ENCODE measurements at regions not wholly inside any gene's neighbourhood (a gene's known extent, or its start where the extent isn't known, plus 50 kb on each side); places are given as distances from the start of the nearest gene placed in this dataset.

DNA sequence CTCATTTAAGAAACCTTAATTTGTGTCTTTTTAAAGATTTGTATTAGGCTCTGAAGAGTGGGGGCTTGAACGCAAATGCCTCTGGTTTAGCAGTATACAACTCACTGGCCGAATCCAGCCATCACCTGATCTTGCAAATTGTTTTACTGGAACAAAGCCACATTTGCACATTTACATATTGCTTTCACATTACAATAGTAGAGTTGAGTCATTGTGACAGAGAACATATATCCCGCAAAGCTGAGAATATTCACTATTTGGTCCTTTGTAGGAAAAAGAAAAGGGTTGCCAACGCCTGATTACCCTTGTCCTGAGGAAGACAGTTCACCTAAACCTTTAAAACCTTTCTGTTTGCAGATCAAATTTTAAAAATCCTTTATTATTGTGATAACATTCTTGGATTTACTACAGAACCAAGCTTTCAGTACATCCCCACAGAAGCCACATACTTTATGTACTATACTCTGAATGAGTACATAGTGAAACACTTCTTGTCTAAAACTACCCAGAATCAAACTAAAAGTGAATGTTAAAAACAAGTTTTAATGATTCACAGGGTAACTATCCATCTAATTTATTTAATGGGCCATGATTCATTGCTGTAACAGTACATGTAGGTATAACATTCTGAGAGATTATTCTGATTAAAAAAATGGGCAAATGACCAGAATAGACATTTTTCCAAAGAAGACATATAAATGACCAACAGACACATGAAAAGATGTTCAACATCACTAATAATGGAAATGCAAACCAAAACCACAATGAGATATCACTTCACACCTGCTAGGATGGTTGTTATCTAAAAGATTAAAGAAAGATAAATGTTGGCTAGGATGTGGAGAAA, 161.0 kb downstream of the SLC25A46 start:
- Histone ChIP-seq H3K36me3 (ENCODE audit: control insufficient read depth in 2 of 2, extremely low read depth in 1 of 2, insufficient read depth in 2 of 2, low read length in 2 of 2) (no peaks in the 10 kb centered on the region), H3K9me1 (ENCODE audit: control insufficient read depth, extremely low read depth, insufficient read depth, low read length) (no peaks in the 10 kb centered on the region), H3K4me3 (ENCODE audit: control insufficient read depth in 2 of 3, extremely low read depth in 1 of 3, insufficient read depth in 2 of 3, low read depth in 1 of 3, low read length in 3 of 3) (no peak overlapping the region), H3K4me1 (ENCODE audit: control insufficient read depth, extremely low read depth, insufficient read depth, low read length) (peaks cover 23% of the 10 kb centered on the region), H3K9ac (ENCODE audit: control insufficient read depth, extremely low read depth, insufficient read depth, low read length) (peak overlapping the region; percentile 30), H3K79me2 (ENCODE audit: control insufficient read depth, insufficient read depth, low read length) (no peaks in the 10 kb centered on the region), H3K4me2 (ENCODE audit: control insufficient read depth, extremely low read depth, insufficient read depth, low read depth, low read length) (peak overlapping the region; percentile 74), H3K27ac (ENCODE audit: control insufficient read depth, insufficient read depth, low read length) (peak overlapping the region; percentile 77), H3K9me3 (ENCODE audit: control insufficient read depth, low read depth, low read length) (no peaks in the 10 kb centered on the region), H3K27me3 (ENCODE audit: control insufficient read depth, extremely low read depth, insufficient read depth, low read length) (no peaks in the 10 kb centered on the region), H2AFZ (ENCODE audit: control insufficient read depth, low read length) (no peak overlapping the region), H4K20me1 (ENCODE audit: control insufficient read depth, extremely low read depth, insufficient read depth, low read length) (no peaks in the 10 kb centered on the region)
- FAIRE-seq: peak; percentile 52
- peak; percentile 33 for DNase-seq (ENCODE audit: low read depth, low spot score)
- TF ChIP-seq, protein P1, sequence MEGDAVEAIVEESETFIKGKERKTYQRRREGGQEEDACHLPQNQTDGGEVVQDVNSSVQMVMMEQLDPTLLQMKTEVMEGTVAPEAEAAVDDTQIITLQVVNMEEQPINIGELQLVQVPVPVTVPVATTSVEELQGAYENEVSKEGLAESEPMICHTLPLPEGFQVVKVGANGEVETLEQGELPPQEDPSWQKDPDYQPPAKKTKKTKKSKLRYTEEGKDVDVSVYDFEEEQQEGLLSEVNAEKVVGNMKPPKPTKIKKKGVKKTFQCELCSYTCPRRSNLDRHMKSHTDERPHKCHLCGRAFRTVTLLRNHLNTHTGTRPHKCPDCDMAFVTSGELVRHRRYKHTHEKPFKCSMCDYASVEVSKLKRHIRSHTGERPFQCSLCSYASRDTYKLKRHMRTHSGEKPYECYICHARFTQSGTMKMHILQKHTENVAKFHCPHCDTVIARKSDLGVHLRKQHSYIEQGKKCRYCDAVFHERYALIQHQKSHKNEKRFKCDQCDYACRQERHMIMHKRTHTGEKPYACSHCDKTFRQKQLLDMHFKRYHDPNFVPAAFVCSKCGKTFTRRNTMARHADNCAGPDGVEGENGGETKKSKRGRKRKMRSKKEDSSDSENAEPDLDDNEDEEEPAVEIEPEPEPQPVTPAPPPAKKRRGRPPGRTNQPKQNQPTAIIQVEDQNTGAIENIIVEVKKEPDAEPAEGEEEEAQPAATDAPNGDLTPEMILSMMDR (optimal IDR thresholded peaks at IDR 0.05 in 1 of 3, IDR thresholded peaks at IDR 0.05 in 1 of 3, conservative IDR thresholded peaks at IDR 0.05 in 1 of 3; ENCODE audit: extremely low read depth in 1 of 3, insufficient read depth in 2 of 3, low read length in 3 of 3): no peak
- TF ChIP-seq EZH2 (IDR thresholded peaks at IDR 0.05; ENCODE audit: low read length): no peak
- dilution Hi-C loops (cut with MboI; ENCODE audit: extremely low pct_ligation_motif_present, low sequenced_read_pairs): no loop called here

DNA sequence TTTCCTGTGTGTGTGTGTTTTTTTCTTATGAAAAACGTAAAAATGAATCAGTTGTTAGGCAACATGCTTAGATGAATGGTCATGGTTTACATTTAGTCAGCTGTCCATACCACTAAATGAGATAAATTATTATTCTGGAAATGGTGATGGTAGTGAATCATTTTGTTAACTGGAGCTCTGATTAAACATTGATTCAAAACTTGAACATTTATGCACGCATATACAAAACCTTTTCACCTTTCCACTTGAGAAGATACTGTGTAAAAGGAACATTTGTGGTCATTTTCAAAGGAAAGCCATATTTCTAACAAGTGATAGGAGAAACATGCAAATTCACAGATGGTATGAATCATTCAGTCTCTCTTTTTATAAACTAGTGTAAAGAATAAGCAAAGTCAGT, 162.0 kb downstream of the SLC25A46 start:
- H4K20me1 ChIP-seq (ENCODE audit: control insufficient read depth, extremely low read depth, insufficient read depth, low read length): no peaks in the 10 kb centered on the region
- no peak overlapping the region for H3K4me3 ChIP-seq (ENCODE audit: control insufficient read depth in 2 of 3, extremely low read depth in 1 of 3, insufficient read depth in 2 of 3, low read depth in 1 of 3, low read length in 3 of 3)
- peak overlapping the region; percentile 74 for H3K4me2 ChIP-seq (ENCODE audit: control insufficient read depth, extremely low read depth, insufficient read depth, low read depth, low read length)
- H2AFZ ChIP-seq (ENCODE audit: control insufficient read depth, low read length): no peak overlapping the region
- no peaks in the 10 kb centered on the region for H3K36me3 ChIP-seq (ENCODE audit: control insufficient read depth in 2 of 2, extremely low read depth in 1 of 2, insufficient read depth in 2 of 2, low read length in 2 of 2)
- DNase-seq (ENCODE audit: low read depth, low spot score) (peak; percentile 15), FAIRE-seq (no peak)
- peaks cover 23% of the 10 kb centered on the region for H3K4me1 ChIP-seq (ENCODE audit: control insufficient read depth, extremely low read depth, insufficient read depth, low read length)
- no peak for TF ChIP-seq EZH2 (IDR thresholded peaks at IDR 0.05; ENCODE audit: low read length)
- TF ChIP-seq, protein P1 (optimal IDR thresholded peaks at IDR 0.05 in 1 of 3, IDR thresholded peaks at IDR 0.05 in 1 of 3, conservative IDR thresholded peaks at IDR 0.05 in 1 of 3; ENCODE audit: extremely low read depth in 1 of 3, insufficient read depth in 2 of 3, low read length in 3 of 3): no peak
- no peaks in the 10 kb centered on the region for H3K9me1 ChIP-seq (ENCODE audit: control insufficient read depth, extremely low read depth, insufficient read depth, low read length)
- H3K9me3 ChIP-seq (ENCODE audit: control insufficient read depth, low read depth, low read length): no peaks in the 10 kb centered on the region
- H3K27ac ChIP-seq (ENCODE audit: control insufficient read depth, insufficient read depth, low read length): peak overlapping the region; percentile 77
- dilution Hi-C loops (cut with MboI; ENCODE audit: extremely low pct_ligation_motif_present, low sequenced_read_pairs): no loop called here
- no peaks in the 10 kb centered on the region for H3K79me2 ChIP-seq (ENCODE audit: control insufficient read depth, insufficient read depth, low read length)
- H3K27me3 ChIP-seq (ENCODE audit: control insufficient read depth, extremely low read depth, insufficient read depth, low read length): no peaks in the 10 kb centered on the region
- no peak overlapping the region for H3K9ac ChIP-seq (ENCODE audit: control insufficient read depth, extremely low read depth, insufficient read depth, low read length)
